Fibroblast of mammary gland (primary cell): ENCODE measurements at regions not wholly inside any gene's neighbourhood (a gene's known extent, or its start where the extent isn't known, plus 50 kb on each side); places are given as distances from the start of the nearest gene placed in this dataset.
"Not testable (repeated sequence)": the region's sequence is repeated elsewhere in the genome, so short reads cannot be mapped to it uniquely, and the experiment has no call there.

Experiments used
- DNase-seq: peaks from one replicate; pipeline ENCODE4 v3.0.0-alpha.2; 2010; ENCODE audit warnings: low read depth
- H3K4me3 ChIP-seq: 2 replicates; pipeline ENCODE4 v1.5.1; 2011; ENCODE audit warnings: low read depth, mild to moderate bottlenecking, low read length, moderate library complexity; ENCODE audit not compliant: control insufficient read depth
- TF ChIP-seq, protein P1 (sequence below): conservative IDR thresholded peaks from 2 replicates; pipeline ENCODE4 v1.5.1; 2011; ENCODE audit warnings: low read depth, low read length, inconsistent platforms; ENCODE audit not compliant: control insufficient read depth, insufficient read depth

DNA sequence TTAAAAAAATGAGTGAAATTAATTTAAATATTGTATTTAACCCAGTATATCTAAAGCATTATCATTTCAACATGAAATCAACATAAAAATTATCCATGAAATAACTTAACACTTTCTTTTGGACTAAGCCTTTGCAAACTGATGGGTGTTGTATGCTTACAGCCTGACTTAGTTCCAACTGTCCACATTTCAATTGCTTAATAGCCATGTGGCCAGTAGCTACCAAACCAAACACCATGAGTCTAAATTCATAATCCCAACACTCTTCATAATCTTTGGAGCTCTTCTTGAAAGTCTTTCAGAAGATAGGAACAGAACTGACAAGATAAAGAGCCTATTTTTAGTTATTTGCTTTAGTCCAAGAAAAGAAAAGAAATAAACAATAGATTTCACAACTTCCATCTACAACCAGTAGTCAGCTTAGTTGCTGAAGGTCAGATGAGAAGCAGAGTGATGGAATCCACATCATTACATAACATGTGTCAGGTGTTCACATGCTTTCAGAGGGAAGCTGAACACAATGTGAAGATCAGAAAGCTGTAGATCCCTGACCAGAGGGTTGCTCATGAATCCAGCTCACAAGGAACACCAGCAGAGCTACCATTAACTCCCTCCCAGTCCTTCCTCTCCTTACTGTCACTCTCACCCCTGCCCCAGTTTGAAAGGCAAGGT is 144.0 kb upstream of the ZNF648 start:
- DNase-seq = peak; percentile 32
- TF ChIP-seq, protein P1, sequence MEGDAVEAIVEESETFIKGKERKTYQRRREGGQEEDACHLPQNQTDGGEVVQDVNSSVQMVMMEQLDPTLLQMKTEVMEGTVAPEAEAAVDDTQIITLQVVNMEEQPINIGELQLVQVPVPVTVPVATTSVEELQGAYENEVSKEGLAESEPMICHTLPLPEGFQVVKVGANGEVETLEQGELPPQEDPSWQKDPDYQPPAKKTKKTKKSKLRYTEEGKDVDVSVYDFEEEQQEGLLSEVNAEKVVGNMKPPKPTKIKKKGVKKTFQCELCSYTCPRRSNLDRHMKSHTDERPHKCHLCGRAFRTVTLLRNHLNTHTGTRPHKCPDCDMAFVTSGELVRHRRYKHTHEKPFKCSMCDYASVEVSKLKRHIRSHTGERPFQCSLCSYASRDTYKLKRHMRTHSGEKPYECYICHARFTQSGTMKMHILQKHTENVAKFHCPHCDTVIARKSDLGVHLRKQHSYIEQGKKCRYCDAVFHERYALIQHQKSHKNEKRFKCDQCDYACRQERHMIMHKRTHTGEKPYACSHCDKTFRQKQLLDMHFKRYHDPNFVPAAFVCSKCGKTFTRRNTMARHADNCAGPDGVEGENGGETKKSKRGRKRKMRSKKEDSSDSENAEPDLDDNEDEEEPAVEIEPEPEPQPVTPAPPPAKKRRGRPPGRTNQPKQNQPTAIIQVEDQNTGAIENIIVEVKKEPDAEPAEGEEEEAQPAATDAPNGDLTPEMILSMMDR = no peak
- H3K4me3 ChIP-seq = no peak overlapping the region

DNA sequence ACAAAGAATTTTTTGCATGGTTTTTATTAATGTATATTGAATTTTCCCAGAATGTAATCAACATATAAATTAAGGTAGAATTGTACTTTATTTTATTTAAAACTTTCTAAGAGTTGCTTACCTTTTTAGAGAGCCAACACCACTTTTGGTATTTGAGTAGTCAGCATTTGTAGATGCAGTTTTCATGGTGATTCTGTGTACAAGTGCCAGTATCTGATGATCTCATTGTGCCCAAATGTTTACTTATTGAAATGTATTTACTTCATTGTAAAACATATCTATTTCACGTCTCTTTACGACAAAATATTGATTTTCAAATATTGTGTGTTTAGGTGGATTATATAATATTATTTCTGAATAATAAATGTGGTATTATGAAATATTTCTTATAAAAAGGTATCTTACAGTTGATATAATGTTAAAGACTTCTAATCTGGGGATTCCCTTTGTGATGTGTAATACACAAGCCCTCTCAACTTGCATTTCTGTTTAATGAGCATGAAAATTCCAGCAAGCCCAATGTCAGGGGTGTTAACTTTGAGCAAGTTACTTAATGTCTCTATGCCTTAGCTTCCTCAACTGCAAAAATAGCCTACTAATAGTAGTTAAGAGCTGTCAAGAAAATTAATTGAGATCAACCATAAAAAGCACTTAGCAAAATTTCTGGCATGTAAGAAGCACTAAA is 141.8 kb upstream of the ZNF648 start:
- no peak for DNase-seq
- TF ChIP-seq, protein P1 = no peak
- no peak overlapping the region for H3K4me3 ChIP-seq

DNA sequence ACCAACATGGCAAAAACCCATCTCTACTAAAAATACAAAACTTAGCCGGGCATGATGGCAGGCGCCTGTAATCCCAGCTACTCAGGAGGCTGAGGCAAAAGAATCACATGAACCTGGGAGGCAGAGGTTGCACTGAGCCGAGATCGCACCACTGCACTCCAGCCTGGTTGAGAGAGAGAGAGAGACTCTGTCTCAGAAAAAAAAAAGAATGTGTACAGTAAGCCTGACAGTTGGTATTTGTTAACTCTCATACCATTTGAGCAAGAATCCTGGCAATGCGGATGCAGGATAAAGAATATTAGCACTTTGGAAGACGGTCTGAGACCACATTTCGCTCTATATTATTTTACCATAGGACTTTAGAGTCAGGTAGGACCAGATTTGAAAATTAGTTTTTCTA is 140.0 kb upstream of the ZNF648 start:
- not testable (repeated sequence) for DNase-seq, H3K4me3 ChIP-seq

DNA sequence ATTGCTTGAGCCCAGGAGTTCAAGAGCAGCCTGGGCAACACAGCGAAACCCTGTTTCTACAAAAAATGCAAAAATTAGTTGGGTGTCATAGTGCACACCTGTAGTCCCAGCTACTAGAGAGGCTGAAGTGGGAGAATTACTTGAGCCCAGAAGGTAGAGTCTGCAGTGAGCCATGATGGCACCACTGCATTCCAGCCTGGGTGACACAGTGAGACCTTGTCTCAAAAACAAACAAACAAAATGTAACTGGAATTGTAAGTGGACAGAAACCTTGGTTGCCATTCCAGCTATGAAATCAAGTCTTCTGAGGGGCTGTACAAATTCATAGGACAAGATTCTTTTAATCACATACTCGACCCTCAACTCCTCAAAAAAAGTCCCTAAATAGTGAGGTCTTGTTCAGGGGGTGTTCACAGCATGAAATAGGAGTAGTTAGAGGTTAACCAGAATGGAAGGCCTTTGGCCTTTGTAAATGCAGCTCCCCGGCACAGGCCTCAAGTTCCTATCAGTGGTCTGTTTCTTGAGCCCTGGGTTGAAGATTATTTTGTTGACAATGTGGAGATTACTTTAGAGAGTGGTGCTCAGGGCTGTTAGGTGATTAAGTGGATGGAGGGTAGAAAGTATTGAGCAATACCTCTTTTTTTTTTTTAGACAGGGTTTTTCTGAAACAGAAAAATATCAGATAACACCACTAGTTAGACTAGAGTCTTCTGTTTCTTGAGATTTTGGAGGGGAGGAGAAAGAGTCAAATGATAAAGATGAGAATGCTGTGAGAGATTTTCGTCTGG is 138.7 kb upstream of the ZNF648 start:
- TF ChIP-seq, protein P1 = no peak
- no peak for DNase-seq
- no peak overlapping the region for H3K4me3 ChIP-seq

DNA sequence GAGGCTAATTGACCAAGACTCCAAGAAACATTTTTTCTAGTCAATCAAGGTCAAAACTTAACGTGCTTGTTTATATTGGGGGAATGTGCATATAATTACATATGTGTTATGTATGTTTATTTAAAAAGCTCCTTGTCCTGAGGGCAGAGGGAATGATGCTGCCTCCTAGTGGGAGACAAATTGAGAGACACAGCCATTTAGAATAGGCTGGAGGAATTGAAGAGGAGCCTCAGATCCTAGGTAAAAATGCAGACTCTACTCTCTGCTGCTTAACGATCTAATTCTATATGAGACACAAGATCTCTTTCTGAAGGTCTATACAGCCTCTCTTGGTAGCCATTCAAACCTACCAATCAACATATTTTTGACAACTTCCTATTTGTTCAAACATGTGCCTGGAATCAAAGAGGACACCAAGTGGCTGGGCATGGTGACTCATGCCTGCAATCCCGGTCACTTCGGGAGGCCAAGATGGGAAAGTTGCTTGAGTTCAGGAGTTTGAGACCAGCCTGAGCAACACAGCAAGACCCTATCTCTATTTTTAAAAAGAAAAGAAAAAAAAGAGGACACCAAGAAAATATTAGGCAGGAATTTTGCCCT is 136.6 kb upstream of the ZNF648 start:
- TF ChIP-seq, protein P1 = peak; percentile 53
- peak; percentile 49 for DNase-seq
- no peak overlapping the region for H3K4me3 ChIP-seq

DNA sequence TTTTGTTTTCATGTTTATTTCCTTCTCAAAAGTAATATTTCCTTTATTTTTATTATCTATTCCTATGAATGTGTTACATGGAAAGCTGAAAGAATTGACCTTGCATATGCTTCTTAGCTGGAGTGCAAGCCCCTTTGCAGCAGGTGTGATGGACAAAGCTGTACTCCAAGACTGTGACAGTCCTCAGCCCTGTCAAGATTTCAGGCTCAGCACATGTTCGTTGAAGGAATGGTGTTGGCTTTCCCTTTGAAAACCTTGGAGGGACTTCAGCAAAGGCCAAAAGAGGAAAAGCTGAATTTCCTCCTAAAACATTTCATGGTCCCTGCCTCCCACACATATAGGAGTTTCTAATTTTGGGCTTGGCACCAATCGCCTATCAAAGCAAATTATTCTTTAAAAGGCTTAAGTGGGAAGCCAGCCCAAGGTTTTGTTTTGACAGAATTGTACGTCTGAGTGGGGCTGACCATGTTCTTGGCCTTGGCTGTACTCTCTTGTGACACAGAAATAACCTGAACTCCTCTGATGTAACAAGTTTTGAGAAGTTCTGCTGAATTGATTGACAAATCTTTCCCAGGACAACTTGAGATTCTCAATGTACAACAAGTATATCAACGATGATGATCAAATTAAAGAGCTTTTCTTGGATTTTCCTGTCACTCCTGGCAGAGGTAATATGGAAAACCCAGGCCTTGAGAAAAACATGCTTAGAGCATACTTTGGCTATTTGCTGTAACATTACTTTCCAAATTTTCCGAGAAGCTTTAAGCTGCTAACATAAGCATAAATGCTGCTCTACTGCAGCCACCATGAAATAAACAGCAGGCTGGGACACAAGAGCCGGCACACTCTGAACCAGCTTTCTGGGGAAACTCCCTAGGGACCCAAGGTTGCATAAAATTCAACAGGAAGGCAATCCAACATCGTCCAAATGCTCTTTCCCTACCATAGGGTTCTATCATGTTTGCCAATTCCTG is 135.7 kb upstream of the ZNF648 start:
- DNase-seq = peak; percentile 78
- H3K4me3 ChIP-seq = no peak overlapping the region
- TF ChIP-seq, protein P1 = no peak
